Loucy (cell line): ENCODE measurements at regions not wholly inside any gene's neighbourhood (a gene's known extent, or its start where the extent isn't known, plus 50 kb on each side); places are given as distances from the start of the nearest gene placed in this dataset.

Source experiments
- CTCF ChIP-seq: fragments of 200-600 bp; sonication (generic); conservative IDR thresholded peaks from 2 replicates; pipeline ENCODE4 v1.5.1; 2014; ENCODE audit warnings: mild to moderate bottlenecking, antibody characterized with exemption, low read length
- EZH2phosphoT487 ChIP-seq: fragments of 200-600 bp; IDR thresholded peaks from 2 replicates; pipeline ENCODE4 v1.6.1; 2018; ENCODE audit warnings: antibody characterized with exemption, mild to moderate bottlenecking, moderate library complexity, borderline replicate concordance

DNA sequence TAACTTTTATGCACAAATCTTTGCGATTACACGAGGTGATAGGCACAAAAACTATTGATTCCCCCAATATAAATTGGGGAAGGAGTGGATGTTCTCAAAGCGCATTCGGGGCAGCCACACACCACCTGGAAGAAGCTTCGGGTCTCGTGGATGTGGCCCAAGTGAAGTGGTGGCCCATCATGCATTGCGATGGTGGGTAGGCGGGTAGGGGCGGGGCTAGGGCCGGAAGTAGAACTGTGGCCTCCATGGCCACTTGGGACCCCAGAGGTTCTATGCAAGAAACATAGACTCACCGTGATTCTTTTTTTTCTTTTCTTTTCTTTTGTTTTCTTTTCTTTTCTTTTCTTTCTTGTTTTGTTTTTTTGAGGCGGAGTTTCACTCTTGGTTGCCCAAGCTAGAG is 86.4 kb upstream of the SLC44A1 start:
- TF ChIP-seq CTCF (no peak), EZH2phosphoT487 (no peak)
